Activated CD8-positive, alpha-beta memory T cell treated with anti-CD3 and anti-CD28 coated beads for 36 hours (primary cell): ENCODE measurements at regions not wholly inside any gene's neighbourhood (a gene's known extent, or its start where the extent isn't known, plus 50 kb on each side); places are given as distances from the start of the nearest gene placed in this dataset.
"Not testable (repeated sequence)": the region's sequence is repeated elsewhere in the genome, so short reads cannot be mapped to it uniquely, and the experiment has no call there.

Experiments
- CTCF ChIA-PET: fragments of 350-600 bp; sonication (Branson Sonifier 250); formaldehyde crosslinking; loops from one replicate; lab custom pipeline; 2021; ENCODE audit warnings: antibody characterized with exemption; lab: Charles Lee
- POLR2A ChIA-PET: fragments of 350-600 bp; sonication (Branson Sonifier 250); formaldehyde crosslinking; loops from one replicate; lab custom pipeline; 2021; ENCODE audit warnings: antibody characterized with exemption; lab: Charles Lee

GRCh38 chr7:17434841-17435692, 136.6 kb downstream of the AHR start:
- CTCF ChIA-PET = no interaction called here
- POLR2A ChIA-PET = no interaction called here

GRCh38 chr7:17436126-17436525, 137.7 kb downstream of the AHR start:
- ChIA-PET CTCF (no interaction called here), POLR2A (no interaction called here)

- ChIA-PET CTCF (no interaction called here), POLR2A (no interaction called here)
These were observed 139.1 kb downstream of the AHR start for GRCh38 chr7:17437586-17437985.

DNA sequence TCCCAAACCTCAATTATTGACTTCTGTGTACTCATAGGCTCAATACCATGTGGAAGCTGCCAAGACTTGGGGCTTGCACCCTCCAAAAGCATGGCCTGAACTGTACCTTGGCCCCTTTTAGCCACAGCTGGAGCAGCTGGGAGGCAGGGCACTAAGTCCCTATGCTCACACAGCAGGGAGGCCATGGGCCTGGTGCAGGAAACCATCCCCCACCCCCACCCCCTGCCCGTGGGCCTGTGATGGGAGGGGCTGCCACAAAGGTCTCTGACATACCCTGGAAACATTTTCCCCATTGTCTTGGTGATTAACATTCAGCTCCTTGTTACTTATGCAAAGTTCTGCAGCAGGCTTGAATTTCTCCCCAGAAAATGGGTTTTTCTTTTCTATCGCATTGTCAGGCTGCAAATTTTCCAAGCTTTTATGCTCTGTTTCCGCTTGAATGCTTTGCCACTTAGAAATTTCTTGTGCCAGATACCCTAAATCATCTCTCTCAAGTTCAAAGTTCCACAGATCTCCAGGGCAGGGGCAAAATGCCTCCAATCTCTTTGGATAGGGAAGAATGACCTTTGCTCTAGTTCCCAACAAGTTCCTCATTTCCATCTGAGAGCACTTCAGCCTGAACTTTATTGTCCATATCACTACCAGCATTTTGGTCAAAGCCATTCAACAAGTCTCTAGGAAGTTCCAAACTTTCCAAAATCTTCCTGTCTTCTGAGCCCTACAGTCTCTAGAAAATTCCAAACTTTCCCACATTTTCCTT, 141.8 kb downstream of the AHR start:
- POLR2A ChIA-PET, CTCF ChIA-PET: not testable (repeated sequence)

- ChIA-PET CTCF (no interaction called here), POLR2A (no interaction called here)
These were observed 142.4 kb downstream of the AHR start for GRCh38 chr7:17440831-17441230.

- CTCF ChIA-PET = interaction anchor here (0.7 kb wide), 3 partner anchors 130 to 1216 kb away, joined by 3 to 4 read pairs (median 3); no protein-coding TSS in a partner anchor
- POLR2A ChIA-PET = interaction anchor here (0.6 kb wide), 1 partner anchor 22 kb away, joined by 4 read pairs; no protein-coding TSS in a partner anchor
These were observed 143.1 kb downstream of the AHR start for GRCh38 chr7:17441557-17441956.

GRCh38 chr7:17444151-17444550, 145.7 kb downstream of the AHR start:
- POLR2A ChIA-PET = interaction anchor here (0.5 kb wide), 1 partner anchor 27 kb away, joined by 5 read pairs; no protein-coding TSS in a partner anchor
- CTCF ChIA-PET = interaction anchor here (0.7 kb wide), 1 partner anchor 82 kb away, joined by 3 read pairs; no protein-coding TSS in a partner anchor

- POLR2A ChIA-PET = interaction anchor here (0.5 kb wide), 1 partner anchor 27 kb away, joined by 5 read pairs; no protein-coding TSS in a partner anchor
- CTCF ChIA-PET = interaction anchor here (0.7 kb wide), 1 partner anchor 82 kb away, joined by 3 read pairs; no protein-coding TSS in a partner anchor
These were observed 146.2 kb downstream of the AHR start for GRCh38 chr7:17444673-17445072.

- ChIA-PET POLR2A (no interaction called here), CTCF (no interaction called here)
These were observed 147.9 kb downstream of the AHR start for GRCh38 chr7:17446340-17446739.

DNA sequence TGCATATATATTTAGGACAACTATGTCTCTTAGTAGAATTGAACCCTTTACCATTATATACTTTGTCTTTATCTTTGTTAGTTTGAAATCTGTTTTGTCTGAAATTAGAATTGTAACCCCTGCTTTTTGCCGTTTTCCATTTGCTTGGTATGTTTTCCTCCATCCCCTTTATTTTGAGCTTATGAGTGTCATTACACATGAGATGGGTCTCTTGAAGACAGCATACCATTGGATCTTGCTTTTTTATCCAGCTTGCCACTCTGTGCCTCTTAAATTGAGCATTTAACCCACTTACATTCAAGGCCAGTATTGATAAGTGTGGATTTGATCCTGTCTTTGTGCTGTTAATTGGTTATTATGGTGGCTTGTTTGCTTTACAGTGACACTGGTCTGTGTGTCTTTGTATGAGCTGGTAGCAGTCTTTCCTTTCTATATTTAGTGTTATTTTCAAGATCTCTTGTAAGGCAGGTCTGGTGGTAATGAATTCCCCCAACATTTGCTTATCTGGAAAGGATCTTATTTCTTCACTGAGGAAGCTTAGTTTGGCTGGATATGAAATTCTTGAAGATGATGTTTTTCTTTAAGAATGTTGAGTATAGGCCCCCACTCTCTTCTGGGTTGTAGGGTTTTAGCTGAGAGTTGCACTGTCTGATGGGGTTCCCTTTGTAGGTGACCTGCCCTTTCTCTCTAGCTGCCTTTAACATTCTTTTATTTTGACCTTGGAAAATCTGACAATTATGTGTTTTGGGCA, 149.5 kb downstream of the AHR start:
- ChIA-PET POLR2A (no interaction called here), CTCF (no interaction called here)

DNA sequence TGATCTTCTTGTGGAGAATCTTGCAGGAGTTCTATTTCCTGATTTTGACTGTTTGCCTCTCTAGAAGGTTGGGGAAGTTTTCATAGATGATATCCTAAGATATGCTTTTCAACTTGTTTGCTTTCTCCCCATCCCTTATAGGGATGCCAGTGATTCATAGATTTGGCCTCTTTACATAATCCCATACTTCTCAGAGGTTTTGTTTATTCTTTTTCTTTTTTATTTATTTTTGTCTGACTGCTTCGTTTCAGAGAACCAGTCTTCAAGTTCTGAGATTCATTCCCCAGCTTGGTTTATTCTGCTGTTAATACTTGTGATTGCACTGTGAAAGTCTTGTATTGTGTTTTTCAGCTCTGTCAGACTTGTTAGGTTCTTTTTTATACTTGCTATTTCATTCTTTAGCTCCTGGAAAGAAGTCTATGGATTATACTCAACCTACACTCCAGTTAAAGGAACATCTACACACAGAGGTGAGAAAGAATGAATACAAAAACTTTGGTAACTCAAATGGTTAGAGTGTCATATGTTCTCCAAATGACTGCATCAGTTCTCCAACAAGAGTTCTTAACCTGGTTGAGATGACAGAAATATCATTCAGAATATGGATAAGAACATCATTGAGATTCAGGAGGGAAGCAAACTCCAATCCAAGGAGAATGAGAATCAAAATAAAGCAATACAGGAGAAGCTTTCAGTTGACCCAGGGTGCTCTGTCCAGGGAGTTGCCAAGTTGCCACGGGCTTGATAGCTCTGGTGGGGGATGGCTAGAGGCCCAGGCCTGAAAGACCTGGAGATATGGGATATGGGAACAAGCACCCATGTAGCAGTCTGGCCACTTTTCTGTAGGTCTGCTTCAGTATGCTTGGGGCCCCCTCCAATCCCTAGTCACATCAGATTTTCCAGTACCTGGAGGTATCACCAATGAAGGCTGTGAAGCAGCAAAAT, 150.3 kb downstream of the AHR start:
- ChIA-PET POLR2A (no interaction called here), CTCF (no interaction called here)

- ChIA-PET CTCF (no interaction called here), POLR2A (no interaction called here)
These were observed 158.1 kb downstream of the AHR start for GRCh38 chr7:17456541-17456940.

- ChIA-PET POLR2A (no interaction called here), CTCF (no interaction called here)
These were observed 161.5 kb downstream of the AHR start for GRCh38 chr7:17460001-17460400.

GRCh38 chr7:17460665-17461064, 162.2 kb downstream of the AHR start:
- ChIA-PET POLR2A (no interaction called here), CTCF (no interaction called here)

DNA sequence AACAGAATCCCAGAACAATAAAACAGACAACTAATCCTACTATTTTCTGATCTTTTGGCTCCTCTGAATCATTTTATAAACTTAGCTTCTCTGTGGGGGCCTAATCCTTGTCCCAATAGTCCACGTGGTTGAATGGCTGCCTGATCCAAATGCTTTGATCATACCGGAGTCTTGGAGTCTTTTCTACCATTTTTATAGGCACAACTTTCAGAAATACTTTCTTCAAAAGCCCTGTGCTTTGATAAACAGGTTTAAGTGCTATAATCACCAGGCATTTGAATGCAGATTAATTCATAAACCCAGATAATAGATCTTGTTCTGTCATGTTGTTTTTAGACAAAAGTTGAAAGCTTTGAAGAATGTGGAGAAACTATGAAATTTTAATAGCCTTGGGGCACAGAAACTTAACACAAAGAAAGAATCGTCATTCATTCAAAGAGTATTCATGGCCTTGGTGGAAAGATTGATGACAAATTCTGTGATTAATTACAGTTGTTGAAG, 163.7 kb downstream of the AHR start:
- ChIA-PET CTCF (no interaction called here), POLR2A (no interaction called here)

DNA sequence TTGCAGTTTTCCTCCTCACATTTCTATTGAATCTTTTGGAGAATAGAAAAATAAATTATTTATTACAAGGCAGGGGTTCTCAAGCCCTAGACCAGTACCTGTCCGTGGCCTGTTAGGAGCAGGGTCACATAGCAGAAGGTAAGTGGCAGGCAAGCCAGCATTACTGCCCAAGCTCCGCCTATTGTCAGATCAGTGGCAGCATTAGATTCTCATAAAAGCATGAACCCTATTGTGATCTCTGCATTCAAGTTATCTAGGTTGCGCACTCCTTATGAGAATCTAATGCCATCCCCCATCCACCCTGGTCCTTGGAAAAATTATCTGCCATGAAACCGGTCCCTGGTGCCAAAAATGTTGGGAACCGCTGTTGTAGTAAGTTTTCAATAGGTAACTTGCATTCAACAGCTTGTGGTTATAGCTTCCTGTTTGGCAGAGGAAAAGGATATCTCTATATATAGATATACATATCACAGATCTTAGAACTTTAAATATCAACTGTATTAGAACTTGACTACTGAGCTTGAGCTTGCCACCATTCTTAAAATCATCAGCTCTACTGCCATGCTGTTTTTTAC, 165.1 kb downstream of the AHR start:
- CTCF ChIA-PET = no interaction called here
- POLR2A ChIA-PET = interaction anchor here (0.6 kb wide), 1 partner anchor 22 kb away, joined by 4 read pairs; no protein-coding TSS in a partner anchor

DNA sequence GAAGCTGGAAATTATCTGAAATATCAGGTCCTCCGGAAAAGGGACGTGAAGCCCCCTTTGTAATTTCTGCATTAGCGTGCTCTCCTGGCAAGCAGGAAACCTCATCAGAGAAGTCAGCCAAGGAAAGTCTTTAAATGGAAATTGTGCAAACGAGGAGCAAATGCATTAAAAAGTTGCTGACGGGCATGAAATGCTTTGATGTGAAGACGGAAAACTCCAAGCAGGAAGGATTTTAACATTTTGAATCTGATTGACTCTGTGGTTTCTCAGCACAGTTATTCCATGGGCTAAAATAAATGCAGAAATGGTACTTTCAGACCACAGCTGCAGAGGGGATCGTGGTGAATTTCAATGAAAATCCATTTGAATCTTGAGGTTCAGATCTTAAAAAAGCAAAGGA, 167.8 kb downstream of the AHR start:
- CTCF ChIA-PET = no interaction called here

DNA sequence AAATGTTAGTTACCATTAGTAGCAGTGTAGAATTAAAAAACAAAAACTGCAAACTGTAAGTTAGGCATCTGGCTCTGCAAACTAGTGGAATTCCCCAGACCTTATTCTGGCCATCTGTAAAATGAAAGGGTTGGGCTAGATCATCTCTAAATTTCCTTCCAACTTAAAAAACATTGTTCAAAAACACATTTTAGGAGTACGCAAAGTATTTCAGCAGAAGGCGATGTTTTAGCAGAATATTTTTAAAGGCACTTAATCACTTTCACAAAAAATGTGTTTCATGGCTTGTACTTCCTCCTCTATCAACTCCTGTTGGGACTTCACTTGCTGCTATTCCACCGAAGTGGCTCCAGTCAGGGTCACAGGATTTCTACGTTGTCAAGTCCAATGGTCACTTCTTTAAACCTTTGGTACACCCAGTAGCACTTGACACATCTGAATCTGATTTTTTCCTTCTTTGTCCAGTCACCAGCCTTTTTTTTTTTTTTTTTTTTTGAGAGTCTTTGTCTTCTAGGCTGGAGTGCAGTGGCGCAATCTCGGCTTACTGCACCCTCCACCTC, 169.0 kb downstream of the AHR start:
- ChIA-PET CTCF (no interaction called here), POLR2A (no interaction called here)

More for the DNA sequence above, 167.8 kb downstream of the AHR start:
- POLR2A ChIA-PET = no interaction called here
